ENCODE measurements at regions not wholly inside any gene's neighbourhood (a gene's known extent, or its start where the extent isn't known, plus 50 kb on each side); places are given as distances from the start of the nearest gene placed in this dataset.

- TF ChIP-seq CTCF (IDR thresholded peaks at IDR 0.05) = peak; percentile 58
- DNase-seq (ENCODE audit: extremely low spot score, unreplicated experiment) = no peak
- no peak overlapping the region for H3K4me3 Mint-ChIP-seq (ENCODE audit: unreplicated experiment)
- peaks cover 12% of the 10 kb centered on the region for H3K4me1 Mint-ChIP-seq (ENCODE audit: unreplicated experiment)
- no peak overlapping the region for H3K27ac Mint-ChIP-seq (ENCODE audit: unreplicated experiment)
- no peaks in the 10 kb centered on the region for H3K9me3 Mint-ChIP-seq (ENCODE audit: unreplicated experiment)
- no peaks in the 10 kb centered on the region for H3K27me3 Mint-ChIP-seq (ENCODE audit: unreplicated experiment)
- H3K36me3 Mint-ChIP-seq (ENCODE audit: unreplicated experiment) = no peaks in the 10 kb centered on the region
Measured at GRCh38 chr11:103537904-103538502, 428.8 kb downstream of the DYNC2H1 start.

- Mint-ChIP-seq H3K4me1 (ENCODE audit: unreplicated experiment) (peaks cover 8% of the 10 kb centered on the region), H3K4me3 (ENCODE audit: unreplicated experiment) (no peak overlapping the region), H3K36me3 (ENCODE audit: unreplicated experiment) (no peaks in the 10 kb centered on the region), H3K9me3 (ENCODE audit: unreplicated experiment) (no peaks in the 10 kb centered on the region), H3K27me3 (ENCODE audit: unreplicated experiment) (no peaks in the 10 kb centered on the region), H3K27ac (ENCODE audit: unreplicated experiment) (no peak overlapping the region)
- no peak for DNase-seq (ENCODE audit: extremely low spot score, unreplicated experiment)
- no peak for TF ChIP-seq CTCF (IDR thresholded peaks at IDR 0.05)
Measured at GRCh38 chr11:103539166-103539565, 429.9 kb downstream of the DYNC2H1 start.

GRCh38 chr11:103541186-103541795 is 432.1 kb downstream of the DYNC2H1 start:
- H3K4me3 Mint-ChIP-seq (ENCODE audit: unreplicated experiment) = no peak overlapping the region
- peaks cover 10% of the 10 kb centered on the region for H3K4me1 Mint-ChIP-seq (ENCODE audit: unreplicated experiment)
- TF ChIP-seq CTCF (IDR thresholded peaks at IDR 0.05) = no peak
- DNase-seq (ENCODE audit: extremely low spot score, unreplicated experiment) = no peak
- no peak overlapping the region for H3K27ac Mint-ChIP-seq (ENCODE audit: unreplicated experiment)
- no peaks in the 10 kb centered on the region for H3K36me3 Mint-ChIP-seq (ENCODE audit: unreplicated experiment)
- no peaks in the 10 kb centered on the region for H3K27me3 Mint-ChIP-seq (ENCODE audit: unreplicated experiment)
- no peaks in the 10 kb centered on the region for H3K9me3 Mint-ChIP-seq (ENCODE audit: unreplicated experiment)

- Mint-ChIP-seq H3K9me3 (ENCODE audit: unreplicated experiment) (no peaks in the 10 kb centered on the region), H3K27me3 (ENCODE audit: unreplicated experiment) (no peaks in the 10 kb centered on the region), H3K4me1 (ENCODE audit: unreplicated experiment) (peaks cover 3% of the 10 kb centered on the region), H3K4me3 (ENCODE audit: unreplicated experiment) (no peak overlapping the region), H3K36me3 (ENCODE audit: unreplicated experiment) (no peaks in the 10 kb centered on the region), H3K27ac (ENCODE audit: unreplicated experiment) (no peak overlapping the region)
- DNase-seq (ENCODE audit: extremely low spot score, unreplicated experiment) = no peak
- TF ChIP-seq CTCF (IDR thresholded peaks at IDR 0.05) = no peak
Measured at GRCh38 chr11:103542851-103543250, 433.6 kb downstream of the DYNC2H1 start.

GRCh38 chr11:103543456-103543855 is 434.2 kb downstream of the DYNC2H1 start:
- peaks cover 3% of the 10 kb centered on the region for H3K4me1 Mint-ChIP-seq (ENCODE audit: unreplicated experiment)
- H3K27me3 Mint-ChIP-seq (ENCODE audit: unreplicated experiment) = no peaks in the 10 kb centered on the region
- no peak overlapping the region for H3K4me3 Mint-ChIP-seq (ENCODE audit: unreplicated experiment)

More at GRCh38 chr11:103543456-103543855, 434.2 kb downstream of the DYNC2H1 start:
- Mint-ChIP-seq H3K9me3 (ENCODE audit: unreplicated experiment) (no peaks in the 10 kb centered on the region), H3K27ac (ENCODE audit: unreplicated experiment) (no peak overlapping the region), H3K36me3 (ENCODE audit: unreplicated experiment) (no peaks in the 10 kb centered on the region)
- DNase-seq (ENCODE audit: extremely low spot score, unreplicated experiment) = no peak
- no peak for TF ChIP-seq CTCF (IDR thresholded peaks at IDR 0.05)

Measured in osteocyte (in vitro differentiated cells).